ENCODE measurements at regions not wholly inside any gene's neighbourhood (a gene's known extent, or its start where the extent isn't known, plus 50 kb on each side); places are given as distances from the start of the nearest gene placed in this dataset.
"Not testable (repeated sequence)": the region's sequence is repeated elsewhere in the genome, so short reads cannot be mapped to it uniquely, and the experiment has no call there.

DNA sequence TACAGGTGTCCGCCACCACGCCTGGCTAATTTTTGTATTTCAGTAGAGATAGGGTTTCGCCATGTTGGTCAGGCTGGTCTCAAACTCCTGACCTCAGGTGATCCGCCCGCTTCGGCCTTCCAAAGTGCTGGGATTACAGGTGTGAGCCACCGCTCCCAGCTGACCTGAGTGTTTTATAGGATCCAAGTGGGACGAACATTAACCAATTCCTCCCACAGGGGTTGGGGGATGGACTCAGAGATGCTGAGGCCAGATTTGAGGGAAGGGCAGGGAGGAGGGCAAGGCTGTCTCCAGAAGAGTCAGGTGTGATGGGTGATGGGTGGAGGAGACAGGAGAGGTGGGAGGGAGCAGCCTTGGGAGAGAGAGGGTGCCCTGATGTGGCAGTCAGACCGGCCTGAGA is 65.0 kb upstream of the SMAD6 start:
- not testable (repeated sequence) for DNase-seq

GRCh38 chr15:66638377-66638776 is 63.7 kb upstream of the SMAD6 start:
- DNase-seq, result no peak

- no peak for DNase-seq
These were observed 60.3 kb upstream of the SMAD6 start for GRCh38 chr15:66641485-66642315.

- no peak for DNase-seq
These were observed 59.5 kb upstream of the SMAD6 start for GRCh38 chr15:66642514-66642913.

DNA sequence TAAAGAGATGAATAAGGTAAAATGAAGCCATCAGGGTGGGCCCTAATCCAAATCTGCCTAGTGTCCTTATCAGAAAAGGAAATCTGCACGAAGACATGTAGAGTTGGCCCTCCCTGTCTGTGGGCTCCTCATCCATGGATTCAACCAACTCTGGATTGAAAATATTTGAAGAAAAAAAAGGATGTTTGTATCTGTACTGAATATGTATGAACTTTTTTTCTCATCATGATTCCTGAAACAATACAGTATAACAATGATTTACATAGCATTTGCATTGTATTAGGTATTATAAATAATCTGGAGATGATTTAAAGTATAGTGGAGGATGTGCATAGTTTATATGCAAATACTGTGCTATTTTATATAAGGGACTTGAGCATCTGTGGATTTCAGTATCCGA is 59.0 kb upstream of the SMAD6 start:
- DNase-seq, result no peak

- DNase-seq, result no peak
These were observed 57.8 kb upstream of the SMAD6 start for GRCh38 chr15:66644000-66644787.

GRCh38 chr15:66644869-66645268 is 57.2 kb upstream of the SMAD6 start:
- no peak for DNase-seq

- no peak for DNase-seq
These were observed 55.7 kb upstream of the SMAD6 start for GRCh38 chr15:66646308-66646707.

- DNase-seq, result no peak
These were observed 55.2 kb upstream of the SMAD6 start for GRCh38 chr15:66646799-66647198.

DNA sequence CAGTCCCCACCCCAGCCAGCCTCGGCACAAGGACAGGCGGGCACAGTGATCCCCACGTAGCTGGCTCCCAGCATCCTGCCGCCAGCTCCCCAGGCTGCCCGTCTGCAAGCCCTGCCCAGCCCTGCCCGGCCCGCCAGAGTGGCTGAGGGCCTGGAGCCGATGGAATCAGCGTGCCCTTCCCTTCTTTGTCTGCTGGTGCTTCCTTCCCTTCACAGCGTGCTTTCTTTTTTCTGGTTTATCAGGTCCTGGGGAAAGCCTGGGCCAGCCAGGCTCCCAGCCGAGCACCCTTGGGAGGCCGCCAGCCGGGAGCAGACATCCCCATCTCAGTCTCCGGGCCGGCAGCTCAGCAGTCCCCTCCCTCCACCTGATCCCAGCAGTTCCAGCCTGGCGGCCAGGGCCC is 54.7 kb upstream of the SMAD6 start:
- no peak for DNase-seq

- no peak for DNase-seq
These were observed 53.4 kb upstream of the SMAD6 start for GRCh38 chr15:66648588-66648987.

GRCh38 chr15:66649235-66649984 is 52.6 kb upstream of the SMAD6 start:
- no peak for DNase-seq

GRCh38 chr15:66650433-66650832 is 51.6 kb upstream of the SMAD6 start:
- DNase-seq, result peak; percentile 36

DNA sequence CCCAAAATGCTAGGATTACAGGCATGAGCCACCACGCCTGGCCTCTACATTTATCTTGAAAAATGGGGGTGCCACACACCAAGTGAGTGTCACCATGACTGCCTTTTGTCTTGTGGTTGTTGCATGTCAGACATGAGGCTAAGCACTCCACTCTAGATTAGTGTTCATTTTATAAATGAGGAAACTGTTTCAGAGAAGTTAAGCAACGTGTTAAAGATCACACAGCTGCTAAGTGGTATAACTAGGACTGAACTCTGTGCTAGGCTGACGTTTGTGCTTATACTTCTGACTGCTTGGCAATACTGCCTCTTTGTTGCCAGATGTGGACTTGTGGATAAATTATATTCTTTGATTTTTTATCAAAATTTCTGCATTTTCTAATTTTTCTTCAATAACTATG is 50.8 kb upstream of the SMAD6 start:
- DNase-seq, result no peak

GRCh38 chr15:66651913-66652642 is 50.0 kb upstream of the SMAD6 start:
- DNase-seq, result no peak
